NCI-H2029 treated with DMSO at 0.1 percent for 48 hours (cell line): ENCODE measurements at regions not wholly inside any gene's neighbourhood (a gene's known extent, or its start where the extent isn't known, plus 50 kb on each side); places are given as distances from the start of the nearest gene placed in this dataset.

Source experiments
- DNase-seq: peaks from one replicate; lab custom pipeline; 2025; lab: John Stamatoyannopoulos, UW

DNA sequence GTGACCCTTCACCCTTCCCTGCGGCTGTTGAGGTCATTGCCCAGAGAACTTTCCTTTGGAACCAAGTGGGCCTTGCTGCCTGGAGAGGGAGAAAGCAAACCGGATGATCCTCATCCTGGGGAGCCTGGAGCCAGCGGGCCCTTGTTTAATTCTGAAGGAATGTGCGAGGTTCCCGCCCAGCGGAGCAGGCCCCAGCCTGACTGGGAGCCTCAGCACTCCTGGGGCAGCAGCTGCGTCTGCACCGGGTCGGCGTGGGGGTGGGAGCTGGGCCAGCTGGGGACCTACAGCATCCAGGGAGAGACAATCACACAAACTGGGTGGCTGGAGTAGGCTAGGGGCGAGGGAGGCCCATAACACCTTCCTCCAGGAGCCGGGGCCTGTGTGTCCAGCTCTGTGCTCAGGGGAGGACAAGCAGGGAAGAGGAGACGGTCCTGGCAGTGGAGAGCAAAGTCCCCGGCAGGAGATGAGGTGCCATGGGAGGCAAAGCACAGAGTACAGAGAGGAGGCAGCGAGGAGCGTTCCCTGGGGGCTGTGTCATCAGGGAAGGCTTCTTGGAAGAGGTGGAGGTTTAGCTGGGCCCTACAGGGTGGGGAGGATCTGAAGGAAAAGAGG lies 61.9 kb upstream of the HAAO start:
- DNase-seq: no peak

DNA sequence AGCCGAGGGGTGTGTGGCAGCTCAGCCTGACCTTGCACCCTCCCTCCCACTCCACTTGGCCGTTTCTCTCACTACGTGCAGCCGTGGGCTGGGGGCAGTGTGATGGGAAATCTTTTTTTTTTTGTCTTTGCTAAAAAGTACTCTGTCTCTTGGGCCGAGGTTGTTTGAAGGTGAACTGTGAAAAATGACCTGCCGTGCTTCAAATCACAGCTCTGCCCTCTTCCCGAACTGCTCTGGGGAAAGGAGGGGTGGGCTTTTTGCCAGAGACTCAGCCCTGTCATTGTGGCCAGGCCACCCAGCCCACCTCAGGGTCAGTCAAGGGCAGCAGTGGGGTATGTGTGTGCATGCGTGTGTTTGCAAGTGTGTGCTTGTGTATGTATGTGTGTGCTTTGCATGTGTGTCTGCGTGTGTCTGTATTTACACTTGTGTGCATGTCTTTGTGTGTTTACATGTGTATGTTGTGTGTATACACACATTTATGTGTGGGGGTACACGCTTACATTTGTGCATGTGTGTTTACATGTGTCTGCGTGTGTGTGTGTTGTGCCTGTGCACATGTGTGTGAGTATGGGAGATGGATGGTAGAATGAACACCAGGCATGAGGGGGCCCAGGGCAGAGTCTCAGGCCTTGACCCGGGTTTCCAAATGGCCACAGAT lies 61.3 kb upstream of the HAAO start:
- DNase-seq: no peak

DNA sequence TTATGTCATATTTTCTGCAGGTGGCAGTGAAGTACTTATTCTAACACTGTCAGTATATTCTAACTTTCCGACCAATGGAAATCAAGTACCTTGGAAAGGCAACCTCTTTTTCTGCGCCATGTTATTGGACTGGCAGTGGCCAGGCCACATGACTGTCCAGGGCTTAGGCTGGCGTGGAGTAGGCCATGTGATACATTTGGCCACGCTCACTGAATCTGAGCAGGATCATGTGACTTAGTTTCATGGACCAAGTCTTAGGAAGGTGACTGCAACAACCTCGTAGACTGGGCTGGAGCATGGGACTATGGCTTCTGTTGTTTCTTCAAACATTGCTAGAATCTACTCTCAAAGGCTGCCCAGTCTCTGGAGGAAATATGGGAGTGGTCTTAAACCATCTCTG lies 60.4 kb upstream of the HAAO start:
- DNase-seq: no peak

DNA sequence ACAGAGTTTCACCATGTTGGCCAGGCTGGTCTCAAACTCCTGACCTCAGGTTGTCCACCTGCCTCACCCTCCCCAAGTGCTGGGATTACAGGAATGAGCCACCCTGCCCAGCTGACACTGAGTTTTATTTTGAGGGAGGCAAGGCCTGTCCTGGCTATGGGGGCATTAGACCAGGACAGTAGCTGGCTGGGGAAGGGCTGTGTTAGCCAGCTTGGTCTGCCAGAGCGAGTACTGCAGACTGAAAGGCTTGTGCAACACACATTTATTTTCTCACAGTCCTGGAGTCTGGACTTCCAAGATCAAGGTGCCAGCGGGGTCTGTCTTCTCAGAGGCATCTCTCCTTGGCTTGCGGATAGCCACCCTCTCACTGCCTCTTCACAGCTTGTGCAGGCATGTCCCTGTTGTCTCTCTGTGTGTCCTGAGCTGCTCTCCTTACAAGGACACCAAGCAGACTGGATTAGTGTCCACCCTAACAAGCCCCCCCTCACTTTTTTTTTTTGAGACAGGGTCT lies 59.4 kb upstream of the HAAO start:
- DNase-seq: no peak

DNA sequence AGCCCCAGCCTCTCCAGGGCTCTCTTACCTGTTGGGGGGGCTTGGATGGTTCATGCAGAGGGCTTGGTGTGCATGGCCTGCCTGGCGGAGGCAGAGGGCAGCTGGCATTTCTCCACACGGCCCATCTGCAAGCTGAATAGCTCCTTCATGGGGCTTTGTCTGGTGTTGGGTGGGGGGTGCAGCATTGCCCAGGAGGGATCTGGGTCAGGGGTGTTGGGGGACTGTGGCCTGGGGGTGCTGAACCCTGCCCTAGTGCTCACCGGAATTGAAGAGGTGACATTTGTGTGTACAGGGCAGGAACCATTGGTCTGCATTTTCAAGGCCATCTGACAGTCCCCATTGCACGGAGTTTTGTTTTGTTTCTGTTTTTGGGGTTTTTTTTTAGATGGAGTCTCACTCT lies 58.8 kb upstream of the HAAO start:
- no peak for DNase-seq

DNA sequence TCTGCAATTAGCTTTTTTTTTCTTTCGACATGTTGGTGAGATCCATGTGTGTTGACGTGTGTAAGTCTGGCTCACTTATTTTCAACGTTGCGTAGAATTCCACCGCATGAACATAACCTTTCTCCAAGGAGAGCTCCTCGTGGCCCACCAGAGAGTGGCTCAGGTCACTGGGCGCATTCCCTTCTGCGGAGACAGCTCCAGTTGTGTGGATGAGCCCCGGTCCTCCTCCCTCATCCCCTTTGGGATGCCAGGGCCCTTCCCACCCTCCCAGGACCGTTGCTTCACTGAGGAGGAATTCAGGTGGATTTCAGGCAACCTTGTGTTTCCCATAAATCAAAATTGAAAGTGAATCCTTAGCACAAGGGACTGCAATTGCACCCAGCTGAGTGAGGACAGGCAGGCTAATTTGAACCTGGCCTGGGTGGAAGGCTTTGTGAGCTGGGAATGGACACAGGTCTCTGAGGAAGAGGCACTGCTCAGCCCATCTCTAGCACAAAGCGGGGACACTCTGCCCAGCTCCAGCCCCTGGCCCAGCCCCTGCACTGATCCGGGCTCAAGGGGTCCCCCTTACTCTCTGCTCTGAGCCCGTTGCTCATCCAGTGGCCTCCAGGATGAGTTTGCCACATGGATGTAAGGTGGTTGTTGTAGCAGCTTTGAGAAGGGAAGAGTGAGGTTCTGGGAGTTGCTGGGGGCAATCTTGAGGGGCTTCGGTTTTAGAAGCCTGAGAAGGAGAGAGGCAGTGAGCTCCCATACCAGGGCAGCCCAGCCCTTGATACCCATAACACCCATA lies 57.8 kb upstream of the HAAO start:
- DNase-seq: no peak

DNA sequence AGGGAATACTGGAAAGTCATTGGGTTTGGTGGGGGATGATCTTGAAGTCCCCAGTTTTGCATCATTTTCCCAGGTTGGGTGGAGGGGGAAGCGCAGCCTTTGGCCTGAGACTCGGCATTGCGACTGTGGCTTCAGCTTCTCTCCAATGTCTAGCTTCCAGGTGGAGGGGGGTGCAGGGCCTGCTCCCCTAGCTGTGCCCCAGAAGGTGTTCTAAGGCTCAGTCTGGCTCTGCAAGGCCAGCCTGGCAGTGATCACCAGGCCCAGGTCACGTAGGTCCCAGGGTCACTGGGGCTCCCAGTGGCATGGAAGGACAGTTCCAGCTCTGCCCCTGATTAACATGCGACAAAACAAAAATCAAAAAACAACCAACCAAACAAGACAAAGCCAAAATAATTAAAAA lies 56.9 kb upstream of the HAAO start:
- no peak for DNase-seq

DNA sequence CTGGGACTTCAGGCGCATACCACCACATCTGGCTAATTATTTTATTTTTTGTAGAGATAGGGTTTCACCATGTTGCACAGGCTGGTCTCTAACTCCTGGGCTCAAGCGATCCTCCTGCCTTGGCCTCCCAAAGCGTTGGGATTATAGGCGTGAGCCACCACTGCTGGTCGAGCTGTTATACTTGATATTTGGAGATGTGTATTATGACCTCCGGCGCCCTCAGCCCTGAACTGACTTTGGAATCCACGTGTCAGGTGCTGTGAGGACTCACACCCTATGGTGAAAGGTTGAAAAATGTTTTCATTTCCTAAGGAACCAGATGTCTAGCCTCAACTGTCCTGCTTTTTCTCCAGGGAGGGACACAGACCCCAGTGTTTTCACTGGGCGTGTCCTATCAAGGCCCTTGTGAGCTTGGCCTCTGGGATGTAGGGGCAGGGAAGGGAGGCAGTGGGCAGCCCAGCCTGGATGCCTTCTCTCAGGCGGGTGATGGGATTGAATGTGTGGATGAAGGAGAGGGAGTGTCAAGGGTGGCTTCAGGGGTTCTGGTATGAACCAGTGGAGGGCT lies 56.4 kb upstream of the HAAO start:
- no peak for DNase-seq

DNA sequence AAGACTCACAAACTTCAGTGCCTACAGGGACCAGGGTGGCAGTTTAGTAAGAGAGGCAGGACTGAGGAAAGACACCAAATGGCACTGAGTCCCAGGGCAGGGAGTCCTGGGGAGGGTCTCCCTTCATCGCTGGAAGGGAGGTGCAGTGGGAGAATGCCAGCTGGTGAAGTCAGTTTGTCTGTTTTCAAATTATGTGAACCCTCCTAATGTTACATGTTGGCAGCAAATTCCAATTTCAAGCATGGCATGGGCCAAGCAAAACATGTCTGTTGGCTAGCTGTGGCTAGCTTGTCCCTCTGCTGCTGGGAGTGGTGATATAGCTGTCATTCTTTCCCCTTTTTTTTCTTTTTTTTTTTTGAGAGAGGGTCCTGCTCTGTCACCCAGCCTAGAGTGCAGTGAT lies 55.9 kb upstream of the HAAO start:
- no peak for DNase-seq

DNA sequence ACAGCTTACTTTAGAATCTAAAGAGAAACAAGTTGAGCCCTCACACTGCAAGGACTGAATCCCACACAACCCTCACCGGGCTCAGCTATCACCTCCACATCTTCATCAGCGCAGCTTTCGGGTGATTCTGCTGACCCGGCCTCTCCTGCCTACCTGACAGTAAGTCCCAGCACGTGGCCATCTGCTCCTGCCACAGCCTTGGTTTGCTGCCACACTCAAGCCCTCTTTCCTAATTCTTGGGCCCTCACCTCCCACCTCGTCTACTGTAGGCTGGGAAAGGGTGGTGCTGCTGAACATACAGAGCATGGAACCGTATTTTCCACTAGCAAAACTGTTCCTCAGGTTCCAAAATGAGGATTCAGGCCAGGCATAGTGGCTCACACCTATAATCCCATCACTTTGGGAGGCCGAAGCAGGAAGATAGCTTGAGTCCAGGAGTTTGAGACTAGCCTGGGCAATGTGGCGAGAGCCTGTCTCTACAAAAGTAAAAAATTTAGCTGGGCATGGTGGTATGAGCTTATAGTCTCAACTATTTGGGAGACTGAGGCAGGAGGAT lies 55.3 kb upstream of the HAAO start:
- DNase-seq: no peak

DNA sequence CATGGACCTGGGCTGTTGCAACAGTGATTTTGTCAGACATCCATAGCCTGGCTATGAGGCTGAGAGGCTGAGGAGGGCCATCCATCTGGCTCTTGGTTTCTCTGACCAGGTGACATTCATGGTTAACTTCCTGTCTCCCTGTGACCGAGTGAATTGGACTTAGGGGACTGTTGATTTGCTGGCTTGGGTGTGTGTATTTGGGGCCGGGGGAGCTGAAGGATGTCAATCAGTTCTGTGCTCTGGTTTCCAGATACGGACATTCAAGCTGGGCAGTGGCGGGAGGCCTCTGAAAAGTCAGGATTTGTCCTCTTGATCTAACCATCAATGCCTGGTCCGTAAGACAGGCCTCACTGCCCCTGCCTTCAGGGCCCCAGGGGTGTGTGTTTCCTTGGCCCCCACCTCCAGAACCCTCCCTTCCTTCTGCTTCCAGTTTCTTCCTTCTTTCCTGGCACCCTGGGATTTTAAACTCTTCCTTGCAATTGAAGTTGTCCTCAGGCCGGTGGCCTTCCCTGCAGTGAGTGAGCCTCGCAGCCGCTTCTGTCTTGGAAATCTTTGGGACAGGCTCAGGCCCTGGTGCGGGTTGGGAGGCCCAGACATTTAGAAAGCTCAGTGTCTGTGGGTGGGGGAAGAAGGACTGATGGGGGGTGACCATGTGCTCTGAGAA lies 54.7 kb upstream of the HAAO start:
- DNase-seq: no peak

DNA sequence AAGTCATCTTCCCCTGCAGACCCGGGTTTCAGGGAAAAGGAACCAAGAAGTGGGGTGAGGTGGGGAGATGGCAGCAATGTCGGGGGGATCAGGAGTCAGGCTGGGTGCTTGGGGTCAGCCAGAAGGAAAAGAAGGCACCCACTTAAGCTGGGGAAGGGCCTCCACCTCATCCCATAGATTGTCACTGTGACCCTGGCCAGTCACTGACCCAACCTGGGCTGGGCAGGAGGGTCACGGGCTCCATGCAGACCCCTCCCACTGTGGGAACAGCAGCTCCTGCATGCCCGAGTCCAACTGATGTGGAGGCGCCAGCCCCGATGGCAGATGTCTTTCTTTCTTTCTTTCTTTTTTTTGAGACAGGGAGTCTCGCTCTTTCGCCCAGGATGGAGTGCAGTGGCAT lies 53.6 kb upstream of the HAAO start:
- DNase-seq: no peak

DNA sequence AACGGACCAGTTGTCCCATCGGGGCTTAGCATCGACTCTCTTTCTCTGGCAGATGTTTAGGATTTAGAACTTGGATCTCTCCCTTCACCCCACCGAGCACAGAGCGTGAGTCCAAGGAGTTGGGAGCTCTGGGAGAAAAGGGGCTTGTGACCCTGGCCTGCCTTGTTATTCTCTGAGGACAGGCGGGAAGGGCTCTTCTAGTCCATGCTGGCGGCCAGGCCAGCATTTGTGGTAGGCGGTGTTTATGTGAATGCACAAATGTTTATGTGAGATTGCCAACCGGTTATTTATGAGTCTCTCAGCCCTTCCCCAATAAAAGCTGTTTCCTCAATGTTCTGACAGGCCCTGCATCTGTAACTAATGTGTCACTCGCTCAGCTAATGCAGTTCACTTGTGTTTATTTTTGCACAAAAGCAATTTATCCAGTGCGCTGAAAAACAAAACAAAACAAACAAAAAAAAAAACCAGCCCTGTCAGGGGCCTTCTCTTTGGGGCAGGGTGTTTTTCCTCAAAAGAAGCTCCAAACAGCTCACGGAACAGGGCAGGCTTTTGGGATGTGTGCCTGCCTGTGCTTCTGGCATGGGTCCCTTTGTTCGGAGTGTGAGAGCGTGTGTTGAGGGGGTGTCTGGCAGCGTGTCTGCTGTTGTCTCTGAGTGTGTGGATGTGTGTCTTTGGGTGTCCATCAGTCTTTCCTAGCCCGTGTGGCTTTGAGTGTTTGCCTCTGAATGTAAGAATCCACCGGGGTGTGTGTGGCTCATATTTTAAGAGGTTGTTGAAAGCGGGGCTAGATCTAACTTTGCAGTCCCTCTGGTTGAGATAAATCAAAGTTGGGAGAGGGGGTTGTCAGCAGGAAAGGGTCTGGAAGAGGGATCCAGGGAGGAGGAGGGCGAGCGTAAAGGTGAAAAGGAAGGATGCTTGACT lies 52.8 kb upstream of the HAAO start:
- DNase-seq: no peak

DNA sequence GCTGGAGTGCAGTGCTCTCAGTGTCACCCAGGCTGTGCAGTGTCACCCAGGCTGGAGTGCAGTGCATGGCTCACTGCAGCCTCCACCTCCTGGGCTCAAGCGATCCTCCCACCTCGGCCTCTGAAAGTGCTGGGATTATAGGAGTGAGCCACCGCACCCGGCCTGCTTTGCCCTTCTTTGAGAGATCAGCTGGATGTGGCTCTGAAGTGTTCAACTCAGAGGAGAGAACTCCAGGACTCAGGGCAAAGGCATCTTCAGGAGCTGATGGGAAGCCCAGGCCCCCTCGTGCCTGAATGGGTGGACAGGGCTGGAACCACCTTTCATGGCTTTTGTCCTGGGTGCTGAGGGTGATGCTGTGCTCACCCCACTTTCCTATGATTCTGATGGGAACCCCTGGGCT lies 52.0 kb upstream of the HAAO start:
- DNase-seq: no peak

DNA sequence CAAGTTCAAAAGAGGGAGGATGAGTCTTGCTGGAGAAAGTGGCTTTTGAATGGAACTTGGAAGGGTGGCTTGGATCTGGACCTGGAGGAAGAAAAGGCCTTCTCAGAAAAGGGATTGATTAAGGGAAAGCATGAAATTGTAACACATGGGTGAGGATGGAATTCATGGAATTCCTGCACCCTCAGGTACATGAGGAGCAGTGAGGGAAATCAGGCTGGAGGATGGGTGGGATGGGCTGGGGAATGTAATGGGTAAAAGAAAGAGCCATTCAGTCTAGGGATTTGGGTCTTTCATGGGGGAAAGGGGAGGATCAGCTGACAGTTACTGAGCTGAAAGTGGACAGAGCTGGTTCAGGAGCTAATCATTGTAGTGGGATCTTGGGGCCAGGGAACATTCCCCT lies 51.2 kb upstream of the HAAO start:
- DNase-seq: no peak

DNA sequence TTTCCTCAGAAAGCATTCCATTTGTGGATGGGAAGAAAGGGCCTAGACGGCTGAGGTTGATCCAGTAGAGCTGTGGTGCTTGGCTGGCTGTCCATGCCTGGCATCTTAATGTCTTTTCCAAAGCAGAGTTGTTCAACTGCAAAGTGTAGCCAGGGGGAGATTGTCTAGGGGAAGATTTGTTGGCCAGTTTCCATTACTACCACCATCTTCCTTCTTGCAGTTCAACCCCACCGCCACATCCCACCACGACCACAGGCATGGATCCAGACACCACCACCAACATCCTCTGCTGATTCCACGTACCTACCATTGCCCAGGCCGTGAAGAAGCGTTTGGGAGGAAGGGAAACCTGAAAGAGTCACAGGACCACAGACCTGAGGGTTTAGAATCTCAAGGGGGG lies 50.7 kb upstream of the HAAO start:
- DNase-seq: no peak

DNA sequence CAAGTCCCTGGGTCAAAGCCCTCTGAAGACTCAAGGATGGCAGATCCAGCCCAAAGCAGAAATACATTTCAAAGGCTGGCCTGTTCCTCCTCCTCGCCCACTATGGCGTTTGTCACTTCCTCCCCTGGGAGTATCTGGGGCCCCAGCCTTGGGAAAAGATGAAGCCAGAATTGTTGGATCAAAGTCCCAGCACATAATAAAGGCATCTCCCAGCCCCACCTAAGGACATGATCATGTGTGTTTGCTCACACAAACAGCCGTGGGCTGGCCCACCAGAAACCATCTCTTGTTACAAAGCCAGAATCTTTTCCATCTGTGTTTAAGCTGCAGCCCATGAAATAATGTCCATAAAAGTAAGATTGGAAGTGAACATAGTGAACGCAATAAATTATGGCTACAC lies 50.1 kb upstream of the HAAO start:
- no peak for DNase-seq
